Adipocyte (in vitro differentiated cells): ENCODE measurements at regions not wholly inside any gene's neighbourhood (a gene's known extent, or its start where the extent isn't known, plus 50 kb on each side); places are given as distances from the start of the nearest gene placed in this dataset.

Source experiments
- DNase-seq: peaks from one replicate; pipeline ENCODE4 v3.0.0-alpha.2; 2015; ENCODE audit warnings: low read depth
- H3K27me3 ChIP-seq: replicated peaks from 2 replicates; pipeline ENCODE4 v1.7.0; 2013; ENCODE audit warnings: mild to moderate bottlenecking, low read length, moderate library complexity; ENCODE audit not compliant: control insufficient read depth, insufficient read depth
- H3K36me3 ChIP-seq: 2 replicates; pipeline ENCODE4 v1.7.0; 2013; ENCODE audit warnings: low read length, mild to moderate bottlenecking, moderate library complexity; ENCODE audit not compliant: control insufficient read depth, insufficient read depth, severe bottlenecking
- H3K4me1 ChIP-seq: 2 replicates; pipeline ENCODE4 v1.7.0; 2013; ENCODE audit warnings: mild to moderate bottlenecking, low read length, moderate library complexity; ENCODE audit not compliant: control insufficient read depth, insufficient read depth
- H3K4me3 ChIP-seq: 2 replicates; pipeline ENCODE4 v1.7.0; 2013; ENCODE audit warnings: mild to moderate bottlenecking, low read length, moderate library complexity
- H3K9ac ChIP-seq: 2 replicates; pipeline ENCODE4 v1.7.0; 2013; ENCODE audit warnings: mild to moderate bottlenecking, low read length, moderate library complexity
- H3K9me3 ChIP-seq: 2 replicates; pipeline ENCODE4 v1.7.0; 2013; ENCODE audit warnings: mild to moderate bottlenecking, low read length, moderate library complexity; ENCODE audit not compliant: control insufficient read depth

DNA sequence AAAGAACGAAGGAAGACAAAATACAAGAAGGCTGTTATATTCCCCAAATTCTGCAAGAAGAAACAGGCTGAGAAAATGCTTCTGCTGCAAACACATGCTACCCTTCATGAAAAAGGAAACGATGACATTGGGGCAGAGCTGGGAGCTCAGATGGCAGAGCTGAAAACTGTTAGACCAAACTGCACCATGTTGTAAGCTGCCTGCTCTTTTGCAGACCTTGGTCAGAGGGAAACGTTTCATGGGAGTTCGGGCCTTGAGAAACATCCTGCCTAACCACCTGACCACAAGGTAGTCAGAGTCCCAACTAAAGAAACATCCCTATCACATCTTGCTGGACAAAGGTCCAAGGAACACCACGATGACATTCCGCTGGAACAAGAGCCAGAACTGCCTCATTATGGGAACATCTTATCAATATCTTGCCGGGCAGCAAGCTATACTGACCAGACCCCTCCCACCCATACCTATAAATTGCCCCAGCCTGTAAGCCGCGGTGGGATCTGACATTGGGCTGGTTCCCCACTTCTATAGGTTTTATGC lies 110.7 kb upstream of the CTSC start:
- Histone ChIP-seq H3K4me1 (peaks cover 9% of the 10 kb centered on the region), H3K9ac (no peak overlapping the region), H3K27me3 (no peaks in the 10 kb centered on the region), H3K9me3 (no peaks in the 10 kb centered on the region), H3K4me3 (no peak overlapping the region), H3K36me3 (no peaks in the 10 kb centered on the region)
- DNase-seq = no peak

- Histone ChIP-seq H3K4me1 (peaks cover 9% of the 10 kb centered on the region), H3K4me3 (no peak overlapping the region), H3K9ac (no peak overlapping the region), H3K9me3 (no peaks in the 10 kb centered on the region), H3K36me3 (no peaks in the 10 kb centered on the region), H3K27me3 (no peaks in the 10 kb centered on the region)
- no peak for DNase-seq
Observed at GRCh38 chr11:88447281-88447680, 109.7 kb upstream of the CTSC start.

DNA sequence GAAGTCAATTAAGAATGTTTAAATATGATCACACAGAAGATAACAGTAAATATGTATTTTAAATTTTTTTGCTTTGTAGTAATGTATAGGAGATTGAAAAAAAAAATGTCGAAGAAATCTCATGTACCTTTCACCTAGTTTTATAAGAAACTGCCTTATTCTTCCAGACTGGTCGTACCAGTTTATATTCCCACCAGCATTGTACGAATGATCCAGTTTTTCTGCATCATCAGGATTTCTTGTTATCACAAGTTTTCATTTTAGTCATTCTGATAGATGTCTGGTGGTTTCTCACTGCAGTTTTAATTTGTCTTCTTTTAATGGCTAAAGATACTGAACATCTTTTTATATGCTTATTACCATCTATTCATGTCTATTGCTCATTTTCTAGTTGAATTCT lies 101.8 kb upstream of the CTSC start:
- no peaks in the 10 kb centered on the region for H3K4me1 ChIP-seq
- DNase-seq = no peak
- H3K9ac ChIP-seq = no peak overlapping the region
- no peak overlapping the region for H3K4me3 ChIP-seq
- no peaks in the 10 kb centered on the region for H3K36me3 ChIP-seq
- no peaks in the 10 kb centered on the region for H3K9me3 ChIP-seq
- no peaks in the 10 kb centered on the region for H3K27me3 ChIP-seq

- no peak for DNase-seq
- no peak overlapping the region for H3K9ac ChIP-seq
- no peaks in the 10 kb centered on the region for H3K9me3 ChIP-seq
- H3K27me3 ChIP-seq = no peaks in the 10 kb centered on the region
- H3K36me3 ChIP-seq = no peaks in the 10 kb centered on the region
- no peaks in the 10 kb centered on the region for H3K4me1 ChIP-seq
- no peak overlapping the region for H3K4me3 ChIP-seq
Observed at GRCh38 chr11:88438721-88439120, 101.2 kb upstream of the CTSC start.

GRCh38 chr11:88435415-88435814 lies 97.9 kb upstream of the CTSC start:
- no peak for DNase-seq
- no peaks in the 10 kb centered on the region for H3K9me3 ChIP-seq
- H3K27me3 ChIP-seq = no peaks in the 10 kb centered on the region
- no peaks in the 10 kb centered on the region for H3K4me1 ChIP-seq
- H3K9ac ChIP-seq = no peak overlapping the region
- no peak overlapping the region for H3K4me3 ChIP-seq
- no peaks in the 10 kb centered on the region for H3K36me3 ChIP-seq

DNA sequence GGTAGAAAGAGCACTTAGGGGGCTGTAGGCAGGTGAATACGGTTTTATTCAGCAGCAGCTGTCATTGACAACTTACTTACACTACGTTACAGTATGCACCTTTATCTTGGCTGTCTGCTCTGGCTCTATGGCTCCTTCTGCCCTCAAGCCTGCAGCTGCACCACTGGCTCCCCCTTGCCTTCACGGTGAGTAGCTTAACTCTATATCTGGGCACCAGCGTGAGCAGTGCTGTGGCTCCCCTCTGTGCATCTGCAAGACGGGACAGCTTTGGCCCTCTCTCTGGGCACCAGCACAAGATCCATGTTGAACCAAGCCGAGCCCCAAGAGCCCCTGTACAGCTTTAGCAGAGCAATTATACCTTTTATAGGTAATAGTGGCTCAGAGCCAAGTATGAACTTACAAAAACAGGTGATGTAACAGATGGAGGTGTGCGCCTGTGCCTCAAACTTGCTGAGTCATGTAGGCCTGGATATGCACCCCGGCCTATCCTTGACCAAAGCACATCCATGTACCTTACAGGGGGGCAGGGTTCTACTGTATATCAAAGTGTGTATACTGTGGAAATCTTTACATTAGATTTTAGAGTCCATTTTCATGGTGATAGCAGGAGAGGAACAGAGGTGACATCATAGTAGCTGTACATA lies 96.9 kb upstream of the CTSC start:
- H3K9ac ChIP-seq = no peak overlapping the region
- no peak overlapping the region for H3K4me3 ChIP-seq
- no peak for DNase-seq
- H3K4me1 ChIP-seq = no peaks in the 10 kb centered on the region
- no peaks in the 10 kb centered on the region for H3K36me3 ChIP-seq
- H3K9me3 ChIP-seq = no peaks in the 10 kb centered on the region
- no peaks in the 10 kb centered on the region for H3K27me3 ChIP-seq

DNA sequence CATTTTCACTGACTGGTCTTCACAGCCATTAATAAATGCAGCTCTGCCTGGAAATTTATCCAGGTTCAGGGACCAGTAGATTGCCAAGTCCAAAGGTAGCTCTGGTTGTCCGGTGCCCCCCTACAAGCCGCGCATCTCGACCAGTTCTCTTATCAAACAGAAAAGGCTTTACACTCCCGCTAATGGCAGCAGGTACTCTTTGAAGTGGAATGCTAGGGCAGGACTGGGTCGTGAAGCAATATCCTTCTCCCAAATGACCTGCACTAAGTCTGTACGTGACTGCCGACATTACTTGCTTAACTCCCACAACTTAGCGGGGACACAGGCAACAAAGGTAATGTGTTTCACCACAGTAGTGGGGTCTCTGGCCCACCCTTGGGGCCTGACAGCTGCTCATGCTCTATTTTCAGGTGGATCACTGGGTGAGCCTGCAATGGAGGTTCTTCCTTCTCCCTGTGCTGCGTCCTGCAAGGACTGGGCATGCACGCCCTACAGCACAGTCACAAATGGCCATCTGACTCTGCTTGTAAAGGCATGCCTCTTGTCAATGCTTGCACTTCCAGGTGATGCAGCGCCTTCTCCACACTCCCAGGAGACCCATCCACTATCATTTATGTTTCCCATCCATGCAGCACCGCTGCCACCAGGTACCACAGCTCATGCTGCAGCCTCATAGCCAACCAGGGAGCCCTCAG lies 96.1 kb upstream of the CTSC start:
- DNase-seq = no peak
- Histone ChIP-seq H3K4me1 (no peaks in the 10 kb centered on the region), H3K36me3 (no peaks in the 10 kb centered on the region), H3K9me3 (no peaks in the 10 kb centered on the region), H3K4me3 (no peak overlapping the region), H3K27me3 (no peaks in the 10 kb centered on the region), H3K9ac (no peak overlapping the region)

DNA sequence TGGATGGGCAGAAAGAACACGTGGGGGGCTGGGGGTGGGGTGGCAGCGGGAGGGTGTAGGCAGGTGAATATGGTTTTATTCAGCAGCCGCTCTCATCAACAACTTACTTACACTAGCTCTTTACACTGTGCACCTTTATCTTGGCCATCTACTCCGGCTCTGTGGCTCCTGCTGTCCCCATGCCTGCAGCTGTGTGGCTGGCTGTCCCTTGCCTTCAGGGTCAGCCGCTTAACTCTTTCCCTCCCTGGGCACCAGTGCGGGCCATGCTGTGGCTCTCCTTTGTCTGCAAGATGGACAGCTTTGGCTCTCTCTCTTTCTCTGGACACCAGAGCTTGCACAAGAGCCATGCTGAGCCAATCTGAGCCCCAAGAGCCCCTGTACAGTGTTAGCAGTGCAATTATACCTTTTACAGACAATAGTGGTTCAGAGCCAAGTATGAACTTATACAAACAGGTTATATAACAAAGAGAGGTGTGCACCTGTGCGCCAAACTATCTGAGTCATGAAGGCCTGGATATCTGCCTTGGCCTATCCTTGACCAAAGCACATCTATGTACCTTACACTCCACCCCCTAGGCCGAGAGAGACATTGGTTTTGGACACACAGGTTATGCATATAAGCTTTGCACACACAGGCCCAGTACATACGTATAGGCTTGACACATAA lies 94.3 kb upstream of the CTSC start:
- DNase-seq = no peak

GRCh38 chr11:88428959-88429358 lies 91.4 kb upstream of the CTSC start:
- Histone ChIP-seq H3K4me1 (no peaks in the 10 kb centered on the region), H3K9me3 (no peaks in the 10 kb centered on the region), H3K9ac (no peak overlapping the region), H3K4me3 (no peak overlapping the region), H3K36me3 (no peaks in the 10 kb centered on the region), H3K27me3 (no peaks in the 10 kb centered on the region)
- DNase-seq = no peak

More for the DNA sequence above, 94.3 kb upstream of the CTSC start:
- no peaks in the 10 kb centered on the region for H3K27me3 ChIP-seq
- no peak overlapping the region for H3K9ac ChIP-seq
- no peaks in the 10 kb centered on the region for H3K36me3 ChIP-seq
- H3K4me1 ChIP-seq = no peaks in the 10 kb centered on the region
- no peak overlapping the region for H3K4me3 ChIP-seq
- no peaks in the 10 kb centered on the region for H3K9me3 ChIP-seq

DNA sequence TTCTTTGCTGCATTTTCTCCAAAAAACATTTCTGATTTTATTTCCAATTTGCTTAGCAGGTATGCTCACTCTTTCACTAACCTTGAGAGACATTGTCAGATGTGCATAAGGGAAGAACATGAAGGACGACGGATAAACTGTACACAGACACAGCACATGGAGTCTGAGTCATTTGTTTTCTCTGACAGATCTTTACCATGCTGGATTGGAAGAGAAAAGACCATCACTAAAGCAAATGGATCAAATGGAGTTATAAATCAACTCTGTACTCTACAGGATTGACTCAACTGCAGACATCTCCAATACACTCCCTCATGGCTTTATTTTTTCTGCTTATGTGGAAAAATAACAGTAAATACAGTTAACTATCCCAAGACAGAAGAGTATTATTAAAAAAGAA lies 90.2 kb upstream of the CTSC start:
- Histone ChIP-seq H3K4me1 (no peaks in the 10 kb centered on the region), H3K9me3 (no peaks in the 10 kb centered on the region), H3K36me3 (no peaks in the 10 kb centered on the region), H3K27me3 (no peaks in the 10 kb centered on the region), H3K9ac (no peak overlapping the region), H3K4me3 (no peak overlapping the region)
- DNase-seq = no peak

- Histone ChIP-seq H3K36me3 (no peaks in the 10 kb centered on the region), H3K9me3 (no peaks in the 10 kb centered on the region), H3K9ac (no peak overlapping the region), H3K27me3 (no peaks in the 10 kb centered on the region), H3K4me1 (peaks cover 23% of the 10 kb centered on the region), H3K4me3 (no peak overlapping the region)
- DNase-seq = no peak
Observed at GRCh38 chr11:88424881-88425280, 87.3 kb upstream of the CTSC start.
